Inferior parietal cortex (tissue), 1 donor: ENCODE measurements at regions not wholly inside any gene's neighbourhood (a gene's known extent, or its start where the extent isn't known, plus 50 kb on each side); places are given as distances from the start of the nearest gene placed in this dataset.

ENCODE experiments used
- DNase-seq: peaks from one replicate; pipeline ENCODE4 v3.0.0-alpha.2; 2016; ENCODE audit errors: extremely low spot score

DNA sequence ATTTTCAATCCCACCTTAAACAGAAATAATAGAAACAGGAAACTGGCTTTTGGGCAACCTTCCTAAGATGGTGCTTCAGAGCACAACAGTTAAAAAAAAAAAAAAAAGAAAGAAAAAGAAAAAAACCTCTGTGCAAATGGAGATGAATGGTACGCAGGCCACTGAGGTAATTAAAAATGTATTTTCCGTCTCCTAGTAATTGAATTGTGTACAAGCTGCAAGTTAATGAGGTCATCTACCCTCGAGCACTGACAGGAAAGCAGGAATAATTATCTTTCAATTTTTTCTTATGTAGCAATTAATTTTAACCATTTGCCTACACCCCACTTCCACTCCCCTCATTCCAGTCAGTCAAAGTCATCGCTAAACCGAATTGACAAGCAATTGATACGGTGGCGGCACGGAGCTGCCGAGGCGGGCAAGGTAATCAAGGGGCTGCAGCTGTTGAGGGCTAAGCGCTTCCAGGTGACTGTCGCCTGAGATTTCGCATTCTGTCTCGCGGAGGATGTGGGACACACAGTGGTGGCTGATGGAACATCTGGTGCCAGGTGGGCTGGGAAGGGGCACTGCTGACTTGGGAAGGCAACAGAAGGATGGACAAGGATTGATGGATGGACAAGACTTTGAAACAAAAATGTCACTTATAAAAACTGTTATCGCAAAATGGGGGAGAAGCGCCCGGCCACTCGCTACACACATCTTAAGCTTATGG is 109.4 kb downstream of the RCN1 start:
- DNase-seq: no peak

DNA sequence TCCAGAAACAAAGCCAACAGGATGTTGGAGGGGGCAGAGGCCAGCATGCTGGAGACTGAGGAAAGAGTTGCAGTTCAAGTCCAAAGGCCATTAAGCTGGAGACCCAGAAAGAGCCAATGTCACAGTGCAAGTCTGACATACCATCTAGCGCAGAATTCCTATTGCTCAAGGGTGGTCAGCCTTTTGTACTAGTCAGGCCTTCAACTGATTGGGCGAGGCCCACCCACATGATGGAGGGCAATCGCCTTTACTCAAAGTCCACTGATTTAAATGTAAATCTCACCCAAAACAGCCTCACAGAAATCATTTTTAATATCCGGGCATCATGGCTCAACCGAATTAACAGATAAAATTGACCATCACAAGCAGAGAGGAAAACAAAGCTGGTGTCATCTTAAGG is 113.9 kb downstream of the RCN1 start:
- DNase-seq: no peak

DNA sequence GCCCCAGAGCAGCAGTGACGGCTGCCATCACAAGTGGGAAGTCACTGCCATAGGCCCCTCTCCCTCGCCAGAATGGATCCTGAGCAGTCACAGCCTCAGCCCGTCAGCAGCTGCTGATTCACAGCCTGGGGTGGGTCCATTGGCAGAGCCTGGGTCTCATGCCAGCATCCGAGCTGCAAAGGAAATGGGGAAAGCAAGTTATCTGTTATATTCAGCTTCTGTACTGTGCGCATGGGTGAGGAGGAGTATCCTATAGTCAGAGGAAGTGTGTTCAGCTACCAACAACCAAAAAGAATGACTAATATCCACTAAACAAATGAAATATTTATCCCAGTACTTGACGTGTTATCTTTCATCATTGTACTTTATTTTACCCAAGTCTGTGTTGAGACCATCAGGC is 119.7 kb downstream of the RCN1 start:
- no peak for DNase-seq

DNA sequence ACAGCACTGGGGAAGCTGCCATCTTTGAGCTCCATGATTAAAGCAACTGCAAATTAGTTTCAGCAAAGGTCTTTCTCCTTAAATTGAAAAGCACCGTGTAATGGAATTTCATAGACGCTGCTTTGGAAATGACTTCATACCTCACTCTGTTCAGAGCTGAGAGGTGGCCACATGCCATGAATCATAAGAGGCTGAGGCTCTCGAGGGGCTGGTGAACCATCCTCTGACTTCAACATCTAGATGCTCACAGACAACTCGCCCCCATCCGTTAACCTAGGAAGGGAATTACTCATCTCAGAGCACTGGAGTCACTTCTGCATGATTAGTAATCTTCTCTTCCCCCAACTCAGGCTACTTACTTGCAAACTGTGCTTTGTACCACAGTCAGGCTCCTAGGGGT is 122.3 kb downstream of the RCN1 start:
- no peak for DNase-seq

DNA sequence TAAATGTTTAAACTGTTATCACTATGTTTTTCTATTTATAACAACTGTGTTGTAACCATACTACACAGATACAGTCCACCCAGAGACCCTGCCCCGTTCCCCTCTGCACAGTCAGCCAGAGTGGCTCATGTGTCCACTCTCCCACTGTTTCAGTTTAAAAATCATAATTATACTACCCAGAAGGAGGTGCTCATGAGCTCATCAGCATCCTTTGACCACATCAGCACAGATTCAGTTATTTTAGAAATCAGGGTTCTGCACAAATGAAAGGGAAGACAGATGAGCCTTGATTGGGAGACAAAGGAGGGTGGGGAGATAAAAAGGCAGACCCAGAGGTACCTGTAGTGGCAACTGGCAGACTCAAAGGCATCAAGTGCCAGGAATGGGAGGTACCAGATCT is 124.3 kb downstream of the RCN1 start:
- DNase-seq: no peak

DNA sequence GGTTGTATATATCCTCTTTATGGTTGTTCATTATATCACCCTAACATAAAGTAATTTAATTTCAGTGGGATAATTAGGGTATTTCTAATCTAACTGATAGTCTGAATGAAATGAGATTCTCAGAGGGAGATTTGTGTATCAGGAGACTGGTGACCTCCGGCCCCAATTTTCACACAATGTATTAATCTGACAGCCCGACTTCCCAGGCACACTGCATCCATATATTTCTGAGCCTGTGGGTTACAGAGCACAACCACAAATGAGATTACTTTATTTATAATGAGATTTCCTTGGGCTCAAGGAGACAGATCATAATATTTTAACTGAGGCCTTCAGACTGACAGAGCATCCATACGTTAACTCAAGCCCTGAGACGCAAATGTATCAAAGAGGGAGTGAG is 125.9 kb downstream of the RCN1 start:
- DNase-seq: no peak

DNA sequence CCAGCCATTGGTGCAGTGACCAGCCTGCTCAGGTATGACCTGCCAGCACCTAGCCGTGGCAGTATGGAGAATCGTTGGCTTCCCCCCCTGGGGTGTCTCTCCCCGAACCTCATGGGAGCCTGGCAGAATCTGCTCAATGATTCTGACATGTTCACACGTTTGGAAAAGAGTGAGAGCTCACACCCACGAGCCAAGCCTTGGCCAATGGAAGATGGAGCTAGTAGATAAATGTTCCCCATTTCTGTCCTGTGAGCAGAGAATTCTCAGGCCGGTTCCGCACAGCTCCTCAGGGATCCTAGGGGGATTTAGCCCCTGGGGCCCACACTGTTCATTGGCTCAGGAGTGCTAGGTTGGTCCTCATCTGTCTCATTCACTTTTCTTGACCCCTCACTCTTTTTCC is 128.4 kb downstream of the RCN1 start:
- no peak for DNase-seq

DNA sequence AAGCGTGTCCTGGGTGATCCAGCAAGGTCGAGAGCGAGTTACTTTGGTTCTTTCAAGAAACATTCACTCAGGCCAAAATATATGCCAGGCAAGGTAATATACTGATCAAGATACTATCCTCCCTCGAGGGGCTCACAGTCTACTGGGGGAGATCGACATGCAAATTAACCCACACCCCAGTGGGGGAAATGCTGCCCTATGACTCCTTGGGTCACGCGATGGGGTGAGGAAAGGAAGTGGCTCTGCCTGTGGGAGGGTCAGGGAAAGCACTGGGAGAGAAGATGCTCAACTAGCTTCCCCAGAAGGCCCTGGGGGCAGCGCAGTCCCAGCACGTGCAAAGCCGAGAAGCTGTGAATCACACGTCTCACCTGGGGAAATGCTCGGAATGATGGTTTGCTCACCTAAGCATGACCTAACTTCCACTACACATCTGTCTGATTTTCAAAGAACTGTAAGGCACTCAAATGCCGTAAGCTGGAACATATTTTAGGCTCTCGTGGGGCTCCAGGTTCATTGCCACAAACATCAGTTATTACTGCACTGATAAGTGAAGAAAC is 130.7 kb downstream of the RCN1 start:
- no peak for DNase-seq

DNA sequence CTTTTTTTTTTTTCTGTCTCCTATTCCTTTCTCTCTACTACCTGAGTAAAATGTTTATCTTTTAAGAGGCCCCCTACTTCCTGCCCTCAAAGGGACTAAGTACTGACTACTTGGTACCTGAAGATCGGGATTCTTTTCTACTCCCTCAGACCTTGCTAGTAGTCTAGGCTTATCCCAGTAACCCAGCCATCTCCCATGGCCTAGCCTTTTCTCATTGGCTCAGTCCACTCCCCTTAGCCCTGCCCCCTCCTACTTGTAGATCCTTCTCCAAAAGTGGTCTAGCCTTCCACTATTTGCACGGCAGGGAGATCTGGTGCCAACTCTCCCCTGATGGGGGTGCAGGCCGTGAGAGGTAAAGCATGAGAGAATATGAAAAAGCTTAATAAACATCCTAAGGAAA is 133.7 kb downstream of the RCN1 start:
- no peak for DNase-seq

DNA sequence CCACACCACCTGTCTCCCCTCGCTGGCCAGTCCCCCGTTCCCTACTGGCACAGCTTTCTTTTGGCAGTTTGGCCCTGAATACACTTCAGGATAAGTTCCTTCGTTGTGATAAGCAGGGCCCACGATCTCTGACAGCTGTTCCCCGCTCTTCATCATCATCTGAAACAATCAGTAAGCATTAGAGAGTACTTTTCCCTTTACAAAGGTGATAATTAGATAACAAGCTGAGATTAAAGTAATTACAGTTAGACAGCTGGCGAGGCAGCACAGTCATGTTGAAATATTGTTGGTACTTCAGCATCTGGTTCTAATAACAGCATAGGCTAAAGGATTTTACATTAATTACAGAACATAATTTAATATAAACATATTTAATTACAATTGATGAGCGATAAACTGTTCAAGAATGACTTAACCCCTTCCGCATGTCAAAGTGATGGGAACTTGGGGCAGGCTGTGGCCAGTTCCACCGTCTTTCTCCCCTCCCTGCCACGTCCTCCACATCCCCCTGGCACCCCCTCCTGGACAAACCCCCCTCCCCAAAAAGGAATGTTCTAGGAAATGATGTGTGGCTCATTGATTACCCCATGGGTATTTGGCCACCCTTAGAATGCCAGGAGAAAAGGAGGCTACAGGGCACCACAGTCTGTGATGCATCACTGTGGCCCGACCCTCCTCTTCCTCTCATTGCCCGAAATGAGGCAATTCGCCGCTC is 134.9 kb downstream of the RCN1 start:
- DNase-seq: no peak

DNA sequence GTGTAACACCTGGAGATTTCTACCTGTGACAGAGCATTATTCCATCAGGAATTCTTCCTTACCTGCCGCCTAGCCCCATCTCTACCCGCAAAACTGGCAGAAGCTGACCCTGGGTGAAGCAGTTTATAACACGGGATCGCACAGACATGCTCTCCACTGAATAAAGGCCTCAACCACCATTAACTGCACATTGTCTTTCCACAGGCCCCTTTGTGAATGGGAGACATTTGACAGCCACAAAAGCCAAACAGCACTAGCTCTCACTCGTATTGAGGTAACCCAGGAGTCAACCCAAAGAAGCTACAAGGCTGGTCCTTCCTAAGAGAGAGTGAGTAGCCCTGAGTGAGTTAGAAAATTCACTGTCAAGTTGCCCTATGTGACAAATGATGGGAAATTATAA is 135.6 kb downstream of the RCN1 start:
- no peak for DNase-seq

DNA sequence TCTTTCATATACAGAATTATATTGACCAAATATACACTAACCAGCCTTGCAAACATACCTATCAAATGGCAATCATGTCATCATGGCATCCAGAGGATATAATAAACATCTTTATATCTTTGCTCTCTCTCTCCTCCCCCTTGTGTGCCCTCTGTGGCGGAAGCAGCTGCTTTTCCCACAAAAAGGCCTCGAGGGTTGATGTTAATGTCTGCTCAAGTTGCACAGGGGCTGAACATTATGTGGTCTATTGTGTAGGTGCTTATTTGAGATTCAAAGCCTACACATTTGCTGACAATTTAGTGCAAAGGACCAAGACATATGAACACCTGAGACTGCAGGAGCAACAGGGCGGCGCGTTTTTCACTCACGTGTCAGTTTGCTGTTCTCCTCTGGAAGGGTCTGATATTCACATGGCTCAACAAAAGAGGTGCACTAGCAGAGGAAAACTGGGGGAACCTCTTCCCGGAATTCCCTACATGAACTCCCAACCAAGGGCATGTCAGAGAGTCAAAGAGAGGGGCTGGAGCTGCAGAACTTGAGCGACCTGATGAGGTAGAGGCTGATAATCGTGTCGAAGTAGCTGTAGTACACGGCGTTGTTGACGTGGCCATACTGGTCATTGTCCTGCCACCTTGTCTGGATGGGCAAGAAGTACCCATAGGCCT is 138.8 kb downstream of the RCN1 start:
- DNase-seq: no peak

DNA sequence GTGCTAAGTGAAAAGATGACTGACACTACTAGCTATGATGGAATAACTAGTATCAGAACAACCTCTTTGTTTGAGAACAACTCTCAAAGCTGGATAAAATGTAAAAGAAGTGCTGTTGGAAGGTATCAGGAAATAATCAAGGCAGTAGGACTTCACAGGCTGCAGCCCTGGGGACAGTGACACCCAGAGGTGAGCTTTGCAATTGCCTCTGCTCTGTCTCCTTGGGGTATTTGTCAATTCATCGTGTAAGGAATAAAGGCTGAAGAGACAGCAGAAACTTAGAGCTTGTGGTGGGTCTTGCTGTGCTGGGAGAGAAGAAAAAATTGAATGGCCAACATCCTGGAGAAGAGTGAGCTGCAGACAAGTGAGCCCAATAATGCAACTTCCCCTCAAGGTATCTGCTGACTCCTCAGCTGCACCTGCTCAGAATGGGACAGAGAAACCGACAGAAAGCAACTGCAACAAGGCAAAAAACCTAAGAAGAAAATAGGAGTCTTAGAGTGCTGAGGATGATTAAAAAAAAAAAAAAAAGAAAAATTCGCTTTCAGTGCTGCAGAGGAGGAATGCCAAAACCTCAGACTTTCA is 141.1 kb downstream of the RCN1 start:
- DNase-seq: peak; percentile 9

DNA sequence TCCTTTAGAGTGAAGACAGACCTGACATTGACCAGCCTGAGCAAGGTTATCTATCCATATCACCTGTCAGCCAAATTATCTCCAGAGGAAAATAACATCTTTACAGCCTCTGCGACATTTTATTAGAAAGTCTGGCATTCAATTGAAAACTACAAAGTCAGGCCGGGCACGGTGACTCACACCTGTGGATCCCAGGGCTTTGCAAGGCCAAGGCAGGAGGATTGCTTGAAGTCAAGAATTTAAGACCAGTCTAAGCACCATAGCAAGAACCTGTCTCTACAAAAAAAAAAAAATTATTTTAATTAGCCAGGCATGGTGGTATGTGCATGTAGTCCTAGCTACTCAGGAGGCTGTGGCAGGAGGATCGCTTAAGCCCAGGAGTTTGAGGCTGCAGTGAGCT is 141.6 kb downstream of the RCN1 start:
- no peak for DNase-seq

DNA sequence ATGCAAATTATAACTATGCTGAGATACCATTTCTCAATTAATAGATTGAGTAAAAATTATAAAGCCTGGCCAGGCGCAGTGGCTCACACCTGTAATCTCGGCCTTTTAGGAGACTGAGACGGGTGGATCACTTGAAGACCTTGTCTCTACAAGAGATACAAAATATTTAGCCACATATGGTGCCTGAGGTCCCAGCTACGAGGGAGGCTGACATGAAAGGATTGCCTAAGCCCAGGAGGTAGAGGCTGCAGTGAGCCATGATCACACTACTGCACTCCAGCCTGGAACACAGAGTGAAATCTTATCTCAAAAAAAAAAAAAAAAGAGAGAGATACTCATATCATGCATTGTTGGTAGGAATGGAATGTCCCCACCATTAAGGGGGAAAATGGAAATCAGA is 142.4 kb downstream of the RCN1 start:
- no peak for DNase-seq

DNA sequence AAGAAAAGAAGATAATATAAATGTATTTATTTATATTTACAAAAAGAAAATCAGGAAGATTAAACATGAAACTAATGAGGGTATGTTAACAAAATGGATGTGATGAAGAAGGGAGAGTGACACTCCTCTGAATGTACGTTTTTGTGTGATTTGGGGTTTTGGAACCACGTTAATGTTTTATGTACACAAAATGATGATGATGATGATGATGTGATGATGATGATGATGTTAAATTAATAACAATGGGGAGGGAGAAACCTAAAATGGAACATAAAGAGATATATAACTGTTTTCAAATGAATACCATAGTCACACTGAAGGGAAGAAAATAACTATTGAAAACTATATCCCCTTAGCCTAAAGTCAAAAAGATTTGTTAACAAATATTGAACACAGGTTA is 143.1 kb downstream of the RCN1 start:
- DNase-seq: no peak

DNA sequence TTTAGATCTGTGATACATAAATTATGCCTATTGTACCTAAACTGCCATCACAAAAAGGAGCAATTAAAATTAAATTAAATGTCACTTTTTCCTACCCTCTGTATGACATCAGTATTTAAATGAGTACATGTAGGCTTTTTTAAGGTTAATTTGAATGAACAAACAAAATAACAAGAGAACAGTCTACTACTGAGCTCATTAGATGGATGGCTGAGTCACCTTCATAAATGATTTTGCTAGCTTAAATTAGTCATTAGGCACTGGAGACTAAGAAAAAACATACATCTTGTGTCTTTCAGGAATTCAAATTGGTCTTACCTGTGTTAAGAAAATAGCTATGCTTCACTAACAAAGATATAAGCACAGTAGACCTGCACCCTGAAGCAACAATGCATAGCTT is 153.6 kb downstream of the RCN1 start:
- no peak for DNase-seq

DNA sequence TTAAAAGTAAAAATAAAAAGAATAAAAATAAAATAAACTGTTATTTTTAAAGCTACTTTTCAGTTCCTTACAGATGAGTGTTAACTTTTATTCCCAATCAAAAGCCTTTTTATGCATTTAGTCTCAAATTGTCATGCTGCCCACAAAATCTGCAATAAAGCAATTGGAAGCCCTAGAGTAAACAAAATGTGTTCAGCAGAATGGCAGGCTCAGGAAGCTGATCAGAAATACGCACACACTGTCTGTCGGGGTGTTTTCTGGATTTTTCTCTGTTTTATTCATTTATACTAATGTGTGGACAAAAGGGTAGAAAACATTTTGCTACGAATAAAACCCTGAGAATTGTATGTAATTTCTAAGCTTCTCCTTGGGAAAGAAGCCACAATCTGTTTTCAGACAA is 162.8 kb downstream of the RCN1 start:
- no peak for DNase-seq

DNA sequence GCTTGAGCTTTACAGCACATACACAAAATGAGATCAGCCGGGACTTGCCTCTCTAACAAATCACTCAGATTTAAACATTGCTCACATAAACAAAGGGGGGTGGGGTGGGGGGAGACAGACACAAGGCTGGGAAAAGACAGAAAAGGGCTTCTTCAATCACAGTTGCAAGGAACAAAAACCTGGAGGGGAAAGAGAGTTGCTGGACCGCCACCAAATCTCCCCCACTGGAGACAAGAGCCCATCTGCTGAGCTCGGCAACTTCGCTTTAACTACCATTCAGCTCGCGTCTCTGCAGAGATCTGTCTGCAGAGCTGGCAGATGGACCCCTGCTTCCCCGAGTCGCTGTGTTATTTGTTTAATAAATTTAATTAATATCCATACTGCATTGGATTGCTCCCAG is 165.0 kb downstream of the RCN1 start:
- no peak for DNase-seq

DNA sequence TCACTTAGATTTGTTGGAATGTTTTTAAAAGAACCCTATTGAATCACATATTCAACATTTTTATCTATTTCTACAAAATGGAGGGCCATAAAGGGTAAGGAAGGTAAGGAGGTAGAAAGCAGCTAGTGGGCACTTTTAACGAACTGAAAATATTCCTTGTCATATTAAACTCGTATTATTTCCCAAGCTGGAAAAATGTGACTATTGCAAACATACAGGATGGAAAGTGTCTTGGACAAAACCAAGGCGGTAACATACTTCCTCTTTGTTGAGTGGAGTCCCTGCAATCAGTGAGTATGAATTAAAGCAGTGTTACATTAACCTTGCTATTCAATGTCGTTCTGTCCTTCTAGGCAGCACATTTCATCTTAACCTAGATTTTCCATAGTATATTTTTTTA is 165.6 kb downstream of the RCN1 start:
- no peak for DNase-seq

DNA sequence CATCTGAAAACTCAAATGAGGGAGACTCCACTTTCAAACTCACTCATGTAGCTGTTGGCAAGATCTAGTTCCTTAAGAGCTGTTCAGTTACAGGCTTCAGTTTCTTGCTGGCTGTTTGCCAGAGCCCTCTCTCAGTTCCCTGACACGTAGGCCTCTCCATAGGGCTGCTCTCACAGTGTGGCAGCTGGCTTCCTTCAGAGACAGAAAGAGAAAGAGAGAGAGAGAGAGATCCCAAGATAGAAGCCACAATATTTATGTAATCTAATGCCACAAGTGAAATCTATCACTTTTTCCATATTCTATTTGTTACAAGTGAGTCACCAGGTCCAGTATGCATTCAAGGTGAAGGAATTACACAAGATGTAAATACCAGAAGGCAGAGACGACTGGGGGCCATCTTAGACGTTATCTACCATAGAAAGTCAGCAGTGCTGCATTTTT is 168.8 kb downstream of the RCN1 start:
- no peak for DNase-seq

DNA sequence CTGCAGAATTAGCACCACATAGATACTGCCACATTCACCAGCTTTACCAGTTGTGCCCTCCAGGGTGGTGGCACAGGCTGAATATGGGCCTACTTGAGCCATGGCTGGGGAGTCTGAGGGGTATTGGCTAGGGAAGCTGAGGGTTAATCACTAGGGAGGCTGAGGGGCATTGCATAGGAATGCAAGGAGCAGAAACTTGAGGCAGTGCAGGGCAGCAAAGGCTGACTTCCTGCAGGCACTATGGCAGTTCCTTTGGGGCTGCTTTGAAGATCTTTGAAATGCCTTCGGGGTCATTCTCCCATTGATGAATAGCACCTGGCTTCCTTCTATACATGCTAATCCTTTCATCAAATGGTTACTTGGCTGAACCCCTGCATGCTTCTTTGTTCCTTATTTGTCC is 171.5 kb downstream of the RCN1 start:
- no peak for DNase-seq

DNA sequence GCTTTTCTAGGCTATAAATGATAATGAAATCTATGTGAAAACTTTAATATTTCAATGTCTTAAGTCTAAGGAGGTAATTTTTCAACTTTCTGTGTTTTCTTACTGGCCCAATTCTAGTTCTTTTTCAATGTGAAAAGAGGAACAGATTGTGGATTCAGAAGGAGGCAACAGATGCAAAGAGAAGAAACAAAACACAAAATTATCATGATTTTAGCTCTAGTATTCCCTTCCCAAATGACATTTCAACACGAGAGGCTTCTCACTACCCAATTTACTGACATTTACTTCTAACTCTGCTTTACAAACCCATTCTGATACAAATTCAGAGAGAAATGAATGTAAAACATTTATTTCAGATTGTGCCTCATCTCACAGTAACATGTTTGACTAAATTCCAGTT is 169.4 kb downstream of the WT1 start:
- DNase-seq: no peak
